ENCODE measurements at regions not wholly inside any gene's neighbourhood (a gene's known extent, or its start where the extent isn't known, plus 50 kb on each side); places are given as distances from the start of the nearest gene placed in this dataset.

- no peaks in the 10 kb centered on the region for H3K36me3 Mint-ChIP-seq (ENCODE audit: low read depth)
- no peak for TF ChIP-seq CTCF (IDR thresholded peaks at IDR 0.05)
- H3K4me1 Mint-ChIP-seq (ENCODE audit: low read depth), result peaks cover 1% of the 10 kb centered on the region; the same call in 1 of the 2 replicates
- H3K4me3 Mint-ChIP-seq, result no peak overlapping the region
- peaks cover 11% of the 10 kb centered on the region; the same call in 1 of the 2 replicates for H3K9me3 Mint-ChIP-seq
- no peak overlapping the region for H3K27ac Mint-ChIP-seq
- no peaks in the 10 kb centered on the region; the same call in none of the 2 replicates for H3K27me3 Mint-ChIP-seq (ENCODE audit: insufficient read depth)
- DNase-seq, result no peak
Observed at GRCh38 chr13:105538346-105538745, 997.1 kb downstream of the EFNB2 start.

GRCh38 chr13:105537113-105537512 lies 998.3 kb downstream of the EFNB2 start:
- Mint-ChIP-seq H3K36me3 (ENCODE audit: low read depth) (no peaks in the 10 kb centered on the region), H3K9me3 (peaks cover 14% of the 10 kb centered on the region; the same call in 1 of the 2 replicates), H3K4me3 (no peak overlapping the region), H3K4me1 (ENCODE audit: low read depth) (no peaks in the 10 kb centered on the region; the same call in 1 of the 2 replicates), H3K27ac (no peak overlapping the region), H3K27me3 (ENCODE audit: insufficient read depth) (no peaks in the 10 kb centered on the region; the same call in none of the 2 replicates)
- DNase-seq, result no peak
- no peak for TF ChIP-seq CTCF (IDR thresholded peaks at IDR 0.05)

GRCh38 chr13:105530468-105530867 lies 1005.0 kb downstream of the EFNB2 start:
- H3K9me3 Mint-ChIP-seq, result peaks cover 14% of the 10 kb centered on the region; the same call in 1 of the 2 replicates
- DNase-seq, result no peak
- H3K36me3 Mint-ChIP-seq (ENCODE audit: low read depth), result no peaks in the 10 kb centered on the region

GRCh38 chr13:105527127-105527526 lies 1008.3 kb downstream of the EFNB2 start:
- peaks cover 4% of the 10 kb centered on the region; the same call in 1 of the 2 replicates for H3K36me3 Mint-ChIP-seq (ENCODE audit: low read depth)
- TF ChIP-seq CTCF (IDR thresholded peaks at IDR 0.05), result no peak
- no peak overlapping the region for H3K4me3 Mint-ChIP-seq
- no peaks in the 10 kb centered on the region for H3K27me3 Mint-ChIP-seq (ENCODE audit: insufficient read depth)
- peaks cover 11% of the 10 kb centered on the region; the same call in 1 of the 2 replicates for H3K4me1 Mint-ChIP-seq (ENCODE audit: low read depth)
- no peak overlapping the region for H3K27ac Mint-ChIP-seq
- DNase-seq, result no peak
- peaks cover 2% of the 10 kb centered on the region; the same call in 1 of the 2 replicates for H3K9me3 Mint-ChIP-seq

More at GRCh38 chr13:105530468-105530867, 1005.0 kb downstream of the EFNB2 start:
- Mint-ChIP-seq H3K4me3 (no peak overlapping the region), H3K27me3 (ENCODE audit: insufficient read depth) (no peaks in the 10 kb centered on the region; the same call in none of the 2 replicates), H3K4me1 (ENCODE audit: low read depth) (no peaks in the 10 kb centered on the region; the same call in 1 of the 2 replicates), H3K27ac (no peak overlapping the region)
- TF ChIP-seq CTCF (IDR thresholded peaks at IDR 0.05), result no peak

GRCh38 chr13:105519771-105520170 lies 1015.7 kb downstream of the EFNB2 start:
- peaks cover 11% of the 10 kb centered on the region; the same call in 1 of the 2 replicates for H3K9me3 Mint-ChIP-seq
- H3K4me1 Mint-ChIP-seq (ENCODE audit: low read depth), result peaks cover 57% of the 10 kb centered on the region; the same call in 1 of the 2 replicates
- H3K36me3 Mint-ChIP-seq (ENCODE audit: low read depth), result peaks cover 6% of the 10 kb centered on the region; the same call in 1 of the 2 replicates
- H3K27ac Mint-ChIP-seq, result no peak overlapping the region
- no peak for TF ChIP-seq CTCF (IDR thresholded peaks at IDR 0.05)
- H3K4me3 Mint-ChIP-seq, result no peak overlapping the region
- no peak for DNase-seq
- no peaks in the 10 kb centered on the region for H3K27me3 Mint-ChIP-seq (ENCODE audit: insufficient read depth)
